ENCODE measurements at regions not wholly inside any gene's neighbourhood (a gene's known extent, or its start where the extent isn't known, plus 50 kb on each side); places are given as distances from the start of the nearest gene placed in this dataset.
A peak's percentile ranks its signal among the peaks of the same experiment; 100 is the strongest.

GRCh38 chr9:71465392-71465791 lies 302.9 kb downstream of the CEMIP2 start:
- intact Hi-C loops (cut with micrococcal nuclease): no loop called here
- H3K9me3 Mint-ChIP-seq: no peaks in the 10 kb centered on the region
- Histone ChIP-seq H3K27ac (ENCODE audit: low read length) (no peak overlapping the region), H3K27me3 (ENCODE audit: control insufficient read depth, insufficient read depth, low read length) (no peaks in the 10 kb centered on the region), H3K4me1 (ENCODE audit: control insufficient read depth, insufficient read depth, low read length) (no peaks in the 10 kb centered on the region), H3K36me3 (ENCODE audit: control insufficient read depth, insufficient read depth, low read length) (no peaks in the 10 kb centered on the region), H3K4me3 (ENCODE audit: low read length) (no peak overlapping the region), H3K9me3 (ENCODE audit: control insufficient read depth, insufficient read depth, low read length) (no peaks in the 10 kb centered on the region)
- no peaks in the 10 kb centered on the region for H3K27me3 Mint-ChIP-seq (ENCODE audit: low read depth in 2 of 2)
- no peaks in the 10 kb centered on the region for H3K4me1 Mint-ChIP-seq
- TF ChIP-seq CTCF (IDR thresholded peaks at IDR 0.05): no peak
- DNase-seq (no peak), ATAC-seq (no peak)
- WGBS (ENCODE audit: insufficient coverage): 94% methylated on average over 2 of the region's 4 CpGs
- H3K4me3 Mint-ChIP-seq: no peak overlapping the region
- no peaks in the 10 kb centered on the region for H3K36me3 Mint-ChIP-seq
- H3K27ac Mint-ChIP-seq: no peak overlapping the region

GRCh38 chr9:71459082-71459481 lies 309.2 kb downstream of the CEMIP2 start:
- H3K36me3 Mint-ChIP-seq: no peaks in the 10 kb centered on the region
- Histone ChIP-seq H3K4me3 (ENCODE audit: low read length) (no peak overlapping the region), H3K4me1 (ENCODE audit: control insufficient read depth, insufficient read depth, low read length) (no peaks in the 10 kb centered on the region), H3K27me3 (ENCODE audit: control insufficient read depth, insufficient read depth, low read length) (no peaks in the 10 kb centered on the region), H3K36me3 (ENCODE audit: control insufficient read depth, insufficient read depth, low read length) (no peaks in the 10 kb centered on the region), H3K27ac (ENCODE audit: low read length) (no peak overlapping the region), H3K9me3 (ENCODE audit: control insufficient read depth, insufficient read depth, low read length) (no peaks in the 10 kb centered on the region)
- ATAC-seq: no peak
- H3K27me3 Mint-ChIP-seq (ENCODE audit: low read depth in 2 of 2): peaks cover 3 to 4% of the 10 kb centered on the region in 2 donors
- no peak for TF ChIP-seq CTCF (IDR thresholded peaks at IDR 0.05)
- intact Hi-C loops (cut with micrococcal nuclease): no loop called here
- no peak for DNase-seq
- H3K4me1 Mint-ChIP-seq: no peaks in the 10 kb centered on the region
- no peak overlapping the region for H3K4me3 Mint-ChIP-seq
- peaks cover 0 to 4% of the 10 kb centered on the region in 2 donors for H3K9me3 Mint-ChIP-seq
- H3K27ac Mint-ChIP-seq: no peak overlapping the region

GRCh38 chr9:71446473-71447411 lies 321.6 kb downstream of the CEMIP2 start:
- Histone ChIP-seq H3K4me1 (ENCODE audit: control insufficient read depth, insufficient read depth, low read length) (no peaks in the 10 kb centered on the region), H3K9me3 (ENCODE audit: control insufficient read depth, insufficient read depth, low read length) (no peaks in the 10 kb centered on the region), H3K36me3 (ENCODE audit: control insufficient read depth, insufficient read depth, low read length) (no peaks in the 10 kb centered on the region), H3K4me3 (ENCODE audit: low read length) (no peak overlapping the region), H3K27ac (ENCODE audit: low read length) (no peak overlapping the region), H3K27me3 (ENCODE audit: control insufficient read depth, insufficient read depth, low read length) (peaks cover 11% of the 10 kb centered on the region)
- no peaks in the 10 kb centered on the region for H3K4me1 Mint-ChIP-seq
- H3K27me3 Mint-ChIP-seq (ENCODE audit: low read depth in 2 of 2): peaks cover 30 to 39% of the 10 kb centered on the region in 2 donors
- 5% methylated on average over 73 of the region's 73 CpGs for WGBS (ENCODE audit: insufficient coverage)
- H3K9me3 Mint-ChIP-seq: peaks cover 3 to 5% of the 10 kb centered on the region in 2 donors
- TF ChIP-seq CTCF (IDR thresholded peaks at IDR 0.05): no peak
- intact Hi-C loops (cut with micrococcal nuclease): no loop called here
- H3K36me3 Mint-ChIP-seq: peaks cover 14% of the 10 kb centered on the region
- DNase-seq: peak in 1 of 2 donors; percentile 13
- ATAC-seq: peak in 1 of 3 donors; percentile 17
- peak overlapping the region; percentile 28 for H3K4me3 Mint-ChIP-seq
- H3K27ac Mint-ChIP-seq: no peak overlapping the region
